Skeletal muscle cell (primary cell): ENCODE measurements at regions not wholly inside any gene's neighbourhood (a gene's known extent, or its start where the extent isn't known, plus 50 kb on each side); places are given as distances from the start of the nearest gene placed in this dataset.

ENCODE experiments used
- DNase-seq: peaks from one replicate; pipeline ENCODE4 v3.0.0-alpha.2; 2010; ENCODE audit warnings: low read depth
- H3K4me3 ChIP-seq: 2 replicates; pipeline ENCODE4 v1.5.1; 2011; ENCODE audit warnings: low read depth, mild to moderate bottlenecking, control low read depth, low read length, moderate library complexity

DNA sequence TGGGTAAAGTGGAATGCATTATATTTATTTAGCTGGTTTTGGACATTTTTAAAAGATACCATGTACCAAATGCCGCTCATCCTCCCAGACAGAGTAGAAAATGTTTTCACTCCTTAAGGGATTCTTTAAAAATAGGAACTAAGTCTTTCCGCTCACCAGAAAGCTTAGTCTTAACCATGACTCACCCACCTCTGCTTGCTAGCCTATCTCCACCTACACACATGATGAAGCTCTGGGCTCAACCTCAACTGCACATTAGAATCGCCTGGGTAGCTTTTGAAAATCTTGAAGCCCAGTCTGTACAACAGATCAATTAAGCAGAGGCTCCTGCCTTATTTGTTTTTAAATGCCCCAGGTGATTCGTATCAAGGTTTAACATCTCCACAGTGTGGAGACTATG, 260.5 kb downstream of the NEDD1 start:
- H3K4me3 ChIP-seq = no peak overlapping the region
- no peak for DNase-seq

DNA sequence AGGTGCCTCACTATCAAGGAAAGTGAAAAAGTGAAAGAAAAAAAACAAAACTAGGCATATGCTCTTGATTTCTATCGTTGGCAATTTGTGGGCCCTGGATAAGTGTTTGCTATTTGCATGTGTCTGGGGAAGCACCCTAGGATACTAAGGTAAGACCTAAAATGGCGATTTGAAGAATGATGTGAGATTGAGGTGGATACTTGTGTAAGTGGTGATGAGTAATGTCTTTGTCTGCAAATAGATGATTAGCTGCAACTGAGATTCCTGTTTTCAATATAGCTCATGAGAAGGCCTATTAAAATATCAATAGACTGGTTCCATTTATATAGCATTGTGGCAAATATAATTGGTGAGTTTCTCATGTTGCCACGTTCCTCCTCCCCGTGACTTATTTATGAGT, 261.7 kb downstream of the NEDD1 start:
- no peak for DNase-seq
- H3K4me3 ChIP-seq = no peak overlapping the region

DNA sequence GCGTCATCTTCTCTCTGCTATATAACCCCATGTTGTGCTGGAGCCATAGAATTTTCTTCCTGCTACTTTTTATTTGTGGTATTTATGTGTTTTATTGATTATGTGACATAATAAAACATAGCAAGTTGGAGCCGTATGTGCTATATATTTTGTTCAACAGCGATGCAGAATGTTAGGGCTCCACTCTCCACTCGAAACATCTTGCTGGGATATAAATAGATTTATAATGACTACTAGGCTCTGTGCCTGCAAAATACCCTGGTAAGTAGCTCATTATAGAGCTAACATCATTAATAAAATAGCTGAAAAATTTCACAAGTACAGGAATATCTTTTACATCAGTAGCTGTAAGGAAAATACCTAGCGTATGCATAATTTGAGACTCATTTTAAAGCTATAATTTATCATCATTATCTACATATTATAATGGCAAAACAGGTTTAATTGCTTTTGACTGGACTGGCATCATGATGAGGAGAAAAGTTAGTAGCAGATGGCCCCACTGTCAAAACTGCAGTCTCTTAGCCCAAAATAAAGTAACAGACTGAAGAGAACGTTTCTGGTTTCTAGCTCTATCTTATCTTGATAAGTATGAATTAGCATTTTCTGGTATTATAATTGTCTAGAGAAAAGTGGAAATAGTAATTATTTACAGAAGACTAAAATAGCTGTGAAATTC, 263.0 kb downstream of the NEDD1 start:
- H3K4me3 ChIP-seq = no peak overlapping the region
- no peak for DNase-seq

- H3K4me3 ChIP-seq = no peak overlapping the region
- DNase-seq = no peak
Observed at GRCh38 chr12:97173688-97174410, 266.8 kb downstream of the NEDD1 start.

DNA sequence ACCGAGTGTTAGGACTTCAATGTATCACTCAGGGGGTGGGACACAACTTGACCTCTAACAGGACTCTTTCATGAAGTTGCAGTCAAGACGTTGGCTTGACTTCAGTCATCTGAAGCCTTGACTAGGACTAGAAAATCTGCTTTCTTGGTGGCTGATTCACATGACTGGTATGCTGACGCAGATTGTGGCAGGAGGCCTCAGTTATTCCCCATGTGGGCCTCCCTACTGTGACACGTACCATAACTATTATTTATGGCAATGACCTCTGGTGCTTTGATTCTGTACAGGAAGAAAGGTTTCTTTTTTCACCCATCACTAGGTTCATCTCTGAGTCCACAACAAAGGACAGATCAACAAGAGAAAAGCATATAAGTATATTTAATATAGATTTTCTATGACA, 270.4 kb downstream of the NEDD1 start:
- no peak overlapping the region for H3K4me3 ChIP-seq
- DNase-seq = no peak

- no peak overlapping the region for H3K4me3 ChIP-seq
- no peak for DNase-seq
Observed at GRCh38 chr12:97181571-97182265, 274.7 kb downstream of the NEDD1 start.

DNA sequence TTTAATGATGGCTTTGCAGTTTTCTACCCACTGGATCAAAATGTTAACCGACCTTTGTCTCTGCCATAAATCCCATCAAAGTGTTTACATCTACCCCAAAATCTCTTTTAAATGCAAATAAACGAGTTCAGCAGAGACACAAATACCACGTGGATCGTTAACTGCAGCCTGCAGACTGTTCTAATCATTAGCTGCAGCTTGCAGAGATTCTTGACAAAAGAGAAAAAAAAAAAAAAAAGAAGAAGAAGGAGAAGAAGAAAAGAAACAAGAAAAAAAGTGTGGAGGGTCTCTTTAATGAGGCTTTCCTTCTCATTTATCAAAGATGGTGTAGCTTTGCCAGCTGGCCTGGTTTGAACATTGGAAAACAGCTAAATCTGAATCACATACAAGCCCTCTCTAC, 275.7 kb downstream of the NEDD1 start:
- DNase-seq = no peak
- H3K4me3 ChIP-seq = no peak overlapping the region

GRCh38 chr12:97184127-97184773, 277.2 kb downstream of the NEDD1 start:
- no peak for DNase-seq
- H3K4me3 ChIP-seq = no peak overlapping the region

GRCh38 chr12:97185567-97185966, 277.0 kb upstream of the RMST start:
- no peak for DNase-seq
- no peak overlapping the region for H3K4me3 ChIP-seq

- no peak for DNase-seq
- H3K4me3 ChIP-seq = no peak overlapping the region
Observed at GRCh38 chr12:97194546-97194945, 268.1 kb upstream of the RMST start.

GRCh38 chr12:97200181-97200580, 262.4 kb upstream of the RMST start:
- H3K4me3 ChIP-seq = no peak overlapping the region
- no peak for DNase-seq

DNA sequence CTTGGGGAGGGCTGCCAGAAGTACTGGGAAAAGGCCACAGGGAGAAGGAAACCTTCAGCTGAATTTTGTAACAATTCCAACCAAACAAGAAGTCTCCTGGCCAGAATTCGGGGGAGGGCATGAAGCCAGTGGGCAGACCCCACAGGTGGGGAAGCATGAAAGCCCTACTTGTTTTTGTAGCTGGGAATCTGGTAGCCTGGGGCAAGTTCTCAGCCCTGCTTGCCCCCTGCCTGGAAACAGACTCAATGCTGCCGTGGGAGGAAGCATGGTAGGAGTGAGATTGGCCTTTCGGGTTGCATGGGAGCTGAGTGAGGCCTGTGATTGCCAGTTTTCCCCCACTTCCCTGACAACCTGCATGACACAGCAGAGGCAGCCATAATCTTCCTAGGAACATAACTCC, 259.2 kb upstream of the RMST start:
- no peak overlapping the region for H3K4me3 ChIP-seq
- no peak for DNase-seq

DNA sequence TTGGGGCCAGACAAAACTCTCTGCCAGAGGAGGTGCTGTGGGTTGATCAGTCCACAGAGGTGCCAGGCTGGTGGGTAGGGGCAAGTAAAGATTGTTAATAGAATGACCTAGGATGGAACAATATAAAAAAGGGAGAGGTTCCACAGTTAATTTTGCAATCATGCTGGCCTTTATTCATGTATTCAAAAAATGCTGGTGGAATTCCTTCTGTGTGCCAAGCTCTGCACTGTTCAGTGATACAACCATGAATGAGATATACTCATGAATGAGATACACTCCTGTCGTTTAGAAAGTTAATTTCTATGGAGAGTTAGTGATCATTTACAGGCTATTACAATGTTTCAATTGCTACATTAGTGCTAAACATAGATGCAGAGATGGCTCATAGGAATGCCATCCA, 252.6 kb upstream of the RMST start:
- DNase-seq = no peak
- no peak overlapping the region for H3K4me3 ChIP-seq

- DNase-seq = no peak
- H3K4me3 ChIP-seq = no peak overlapping the region
Observed at GRCh38 chr12:97211416-97211930, 251.1 kb upstream of the RMST start.

DNA sequence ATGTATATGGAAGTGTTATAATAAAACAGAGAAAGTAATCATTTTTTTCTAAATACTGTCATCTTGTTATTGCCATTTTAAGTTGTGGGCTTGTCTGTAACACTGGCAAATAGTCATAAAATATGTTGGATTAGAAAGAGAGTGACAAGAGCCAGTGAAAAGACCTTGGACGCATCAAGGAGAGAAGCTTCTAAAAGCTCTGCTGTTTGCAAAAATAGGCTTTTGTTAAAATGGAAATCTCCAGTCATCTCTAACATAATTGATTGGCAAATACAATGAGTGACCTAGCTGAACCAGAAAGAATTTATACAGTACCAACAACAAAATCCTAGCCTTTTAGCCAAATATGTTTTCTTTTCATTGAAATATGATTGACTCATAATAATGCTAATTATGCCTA, 245.8 kb upstream of the RMST start:
- no peak overlapping the region for H3K4me3 ChIP-seq
- DNase-seq = no peak

DNA sequence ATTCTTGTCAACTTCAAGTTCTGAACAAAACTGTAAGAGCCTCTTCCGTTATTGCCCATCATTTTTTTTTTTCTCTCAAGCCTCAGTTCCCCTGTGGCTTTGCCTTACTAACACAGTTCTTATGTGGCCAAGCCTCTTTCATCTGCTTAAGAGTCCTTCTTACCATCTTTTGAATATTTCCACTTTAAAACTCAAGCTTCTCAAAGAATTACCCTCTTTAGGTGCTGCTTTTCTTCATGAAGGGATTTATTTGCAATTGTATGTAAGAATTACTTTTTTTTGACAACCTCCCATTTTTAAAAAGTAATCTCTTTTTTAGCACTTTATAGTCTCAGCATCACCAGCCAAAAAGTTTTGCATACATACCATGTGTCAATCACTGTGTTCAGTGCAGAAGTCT, 240.2 kb upstream of the RMST start:
- H3K4me3 ChIP-seq = no peak overlapping the region

GRCh38 chr12:97223419-97223818, 239.2 kb upstream of the RMST start:
- H3K4me3 ChIP-seq = no peak overlapping the region
- no peak for DNase-seq

More for the DNA sequence above, 240.2 kb upstream of the RMST start:
- no peak for DNase-seq

- H3K4me3 ChIP-seq = no peak overlapping the region
- DNase-seq = no peak
Observed at GRCh38 chr12:97229004-97229403, 233.6 kb upstream of the RMST start.

- DNase-seq = no peak
- H3K4me3 ChIP-seq = no peak overlapping the region
Observed at GRCh38 chr12:97235102-97235501, 227.5 kb upstream of the RMST start.

- DNase-seq = no peak
- H3K4me3 ChIP-seq = no peak overlapping the region
Observed at GRCh38 chr12:97246368-97246767, 216.2 kb upstream of the RMST start.
